OCI-LY3 (cell line): ENCODE measurements at regions not wholly inside any gene's neighbourhood (a gene's known extent, or its start where the extent isn't known, plus 50 kb on each side); places are given as distances from the start of the nearest gene placed in this dataset.

Source experiments
- EZH2phosphoT487 ChIP-seq: fragments of 200-600 bp; shearing (Covaris generic); IDR thresholded peaks from 2 replicates; pipeline ENCODE4 v1.6.1; 2018; ENCODE audit warnings: antibody characterized with exemption, mixed run types, low read depth
- TF ChIP-seq, protein P1 (sequence below): fragments of 200-600, 300-600 bp; sonication (generic); IDR thresholded peaks from 2 replicates; pipeline ENCODE4 v1.5.1; 2014; ENCODE audit warnings: antibody characterized with exemption, low read length, low read depth

DNA sequence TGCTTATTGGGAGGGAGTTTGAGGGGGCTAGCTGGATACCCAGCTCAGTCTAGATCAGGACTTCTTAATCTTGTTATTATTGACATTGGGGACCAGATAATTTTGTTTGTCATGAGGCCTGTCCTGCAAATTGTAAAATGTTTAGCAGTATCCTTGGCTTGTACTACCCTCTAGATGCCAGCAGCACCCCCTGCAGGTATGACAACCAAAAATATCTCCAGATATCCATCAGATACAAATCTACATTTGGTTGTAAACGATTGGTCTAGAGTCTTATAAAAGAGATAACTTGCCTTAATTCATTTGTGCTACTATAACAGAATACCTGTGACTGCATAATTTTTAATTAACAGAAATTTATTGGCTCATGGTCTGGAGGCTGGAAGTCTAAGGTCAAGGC lies 1232.2 kb downstream of the XPNPEP1 start:
- no peak for TF ChIP-seq EZH2phosphoT487
- TF ChIP-seq, protein P1, sequence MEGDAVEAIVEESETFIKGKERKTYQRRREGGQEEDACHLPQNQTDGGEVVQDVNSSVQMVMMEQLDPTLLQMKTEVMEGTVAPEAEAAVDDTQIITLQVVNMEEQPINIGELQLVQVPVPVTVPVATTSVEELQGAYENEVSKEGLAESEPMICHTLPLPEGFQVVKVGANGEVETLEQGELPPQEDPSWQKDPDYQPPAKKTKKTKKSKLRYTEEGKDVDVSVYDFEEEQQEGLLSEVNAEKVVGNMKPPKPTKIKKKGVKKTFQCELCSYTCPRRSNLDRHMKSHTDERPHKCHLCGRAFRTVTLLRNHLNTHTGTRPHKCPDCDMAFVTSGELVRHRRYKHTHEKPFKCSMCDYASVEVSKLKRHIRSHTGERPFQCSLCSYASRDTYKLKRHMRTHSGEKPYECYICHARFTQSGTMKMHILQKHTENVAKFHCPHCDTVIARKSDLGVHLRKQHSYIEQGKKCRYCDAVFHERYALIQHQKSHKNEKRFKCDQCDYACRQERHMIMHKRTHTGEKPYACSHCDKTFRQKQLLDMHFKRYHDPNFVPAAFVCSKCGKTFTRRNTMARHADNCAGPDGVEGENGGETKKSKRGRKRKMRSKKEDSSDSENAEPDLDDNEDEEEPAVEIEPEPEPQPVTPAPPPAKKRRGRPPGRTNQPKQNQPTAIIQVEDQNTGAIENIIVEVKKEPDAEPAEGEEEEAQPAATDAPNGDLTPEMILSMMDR = peak; percentile 27; the same call in 1 of the 2 replicates
